ENCODE measurements at regions not wholly inside any gene's neighbourhood (a gene's known extent, or its start where the extent isn't known, plus 50 kb on each side); places are given as distances from the start of the nearest gene placed in this dataset.
A peak's percentile ranks its signal among the peaks of the same experiment; 100 is the strongest.
"Not testable (repeated sequence)": the region's sequence is repeated elsewhere in the genome, so short reads cannot be mapped to it uniquely, and the experiment has no call there.

DNA sequence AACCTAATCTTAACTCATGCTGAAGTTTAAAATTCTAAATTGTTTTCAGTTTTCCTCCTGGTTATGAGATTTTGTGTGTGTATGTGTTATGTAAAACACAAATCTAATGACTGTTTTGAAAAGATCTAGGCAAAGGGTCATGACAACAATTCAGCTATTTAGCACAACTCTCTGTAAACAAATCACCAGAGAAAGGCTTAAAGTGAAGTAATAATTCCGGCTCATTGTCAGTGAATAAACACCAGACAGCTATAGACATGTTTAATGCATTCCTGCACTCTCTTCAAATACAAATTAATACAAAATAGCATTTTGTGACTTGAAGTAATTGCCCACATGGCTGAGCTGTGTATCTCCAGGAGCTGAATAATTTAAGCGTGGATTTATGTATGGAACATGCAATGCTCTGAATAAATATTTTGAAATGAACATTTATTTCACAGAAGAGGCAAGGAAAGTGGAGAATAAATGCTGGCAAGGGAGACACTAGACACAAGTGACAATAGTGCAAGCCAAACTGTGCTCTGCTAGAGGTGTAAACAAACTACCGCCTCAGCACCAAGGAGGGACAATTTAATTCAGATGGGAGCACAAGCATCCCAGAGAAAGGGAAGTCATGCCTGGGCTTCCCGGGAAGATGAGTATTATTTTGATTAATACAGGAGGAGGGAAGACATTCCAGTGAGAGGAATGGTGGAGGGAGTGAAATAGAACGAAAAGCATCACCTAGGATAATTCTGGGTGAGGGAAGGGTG lies 133.6 kb upstream of the XPO1 start:
- DNase-seq, result no peak

DNA sequence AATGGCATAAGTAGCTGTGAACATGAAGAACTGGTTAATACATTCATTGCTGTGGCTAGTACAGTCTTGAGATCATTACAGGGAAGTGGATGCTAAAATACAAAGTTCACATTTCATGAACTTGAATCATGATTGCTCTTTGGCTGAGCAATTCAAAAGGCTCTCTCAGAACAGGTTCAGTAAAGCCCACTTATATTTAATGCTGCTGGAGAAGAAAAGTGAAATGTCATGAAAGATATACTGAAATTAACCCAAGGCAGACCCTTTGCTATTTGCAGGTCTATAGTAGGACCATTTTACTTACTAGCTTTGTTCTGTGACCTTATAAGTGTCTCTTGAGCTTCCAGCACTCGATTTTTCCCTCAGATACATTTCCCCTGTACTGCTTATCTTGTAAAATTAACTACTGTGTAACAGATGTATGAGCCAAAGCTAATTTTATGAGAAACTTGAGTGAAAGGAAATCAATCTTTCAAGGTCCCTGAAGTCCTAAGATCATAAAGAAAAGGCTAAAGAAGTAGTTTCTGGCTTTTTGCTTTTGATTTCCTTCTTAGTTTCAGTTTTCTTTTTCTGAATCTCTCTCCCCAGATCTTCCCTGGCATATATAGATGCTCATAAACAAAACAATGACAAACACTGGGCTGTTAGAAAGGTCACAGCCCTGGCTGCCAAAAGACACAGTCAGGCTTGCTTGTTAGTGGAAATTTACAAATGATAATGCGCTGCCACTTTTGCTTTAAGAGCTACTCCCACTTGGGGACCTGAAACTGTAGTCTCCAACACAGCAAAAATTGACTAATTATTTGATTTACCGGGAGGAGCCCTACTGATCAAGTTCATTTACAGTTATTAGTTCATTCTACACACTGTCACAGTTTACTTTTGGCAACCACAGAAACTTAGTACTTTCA lies 132.7 kb upstream of the XPO1 start:
- DNase-seq, result no peak

DNA sequence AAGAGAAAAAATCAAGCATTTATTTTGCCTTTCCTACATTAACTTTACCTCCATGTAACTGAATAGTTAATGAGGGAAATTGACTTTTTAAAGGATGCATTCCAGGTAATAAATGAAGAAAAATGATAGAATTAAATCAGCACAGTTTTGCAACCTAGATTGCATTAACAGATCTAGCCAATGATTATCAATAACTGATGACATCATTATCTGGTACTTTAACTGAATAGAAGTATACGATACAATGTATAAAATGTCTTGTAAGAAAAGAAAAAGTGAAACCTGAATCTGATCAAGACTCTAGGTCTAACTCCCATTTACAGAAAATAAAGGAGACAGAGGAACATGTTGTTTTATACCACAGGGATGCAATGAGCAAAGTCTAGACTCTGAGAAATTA lies 126.0 kb upstream of the XPO1 start:
- no peak for DNase-seq

DNA sequence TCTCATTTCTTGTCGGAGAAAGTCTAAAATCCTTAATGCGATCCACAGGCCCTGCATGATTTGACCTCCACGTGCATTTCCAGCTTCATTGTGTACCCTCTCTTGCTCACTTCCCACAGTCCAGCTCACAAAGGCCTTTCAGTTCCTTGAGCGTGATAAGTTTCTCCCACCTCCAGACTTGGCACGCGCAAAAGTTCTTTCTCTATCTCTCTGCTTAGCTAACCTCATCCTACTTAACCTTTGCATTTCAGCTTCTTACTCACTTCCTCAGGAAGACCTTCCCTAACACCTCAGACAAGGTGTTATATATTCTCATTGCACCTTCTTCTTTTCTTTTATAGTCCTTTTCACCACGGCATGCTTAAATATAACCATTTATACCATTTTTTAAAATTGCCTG lies 124.8 kb upstream of the XPO1 start:
- DNase-seq, result no peak

DNA sequence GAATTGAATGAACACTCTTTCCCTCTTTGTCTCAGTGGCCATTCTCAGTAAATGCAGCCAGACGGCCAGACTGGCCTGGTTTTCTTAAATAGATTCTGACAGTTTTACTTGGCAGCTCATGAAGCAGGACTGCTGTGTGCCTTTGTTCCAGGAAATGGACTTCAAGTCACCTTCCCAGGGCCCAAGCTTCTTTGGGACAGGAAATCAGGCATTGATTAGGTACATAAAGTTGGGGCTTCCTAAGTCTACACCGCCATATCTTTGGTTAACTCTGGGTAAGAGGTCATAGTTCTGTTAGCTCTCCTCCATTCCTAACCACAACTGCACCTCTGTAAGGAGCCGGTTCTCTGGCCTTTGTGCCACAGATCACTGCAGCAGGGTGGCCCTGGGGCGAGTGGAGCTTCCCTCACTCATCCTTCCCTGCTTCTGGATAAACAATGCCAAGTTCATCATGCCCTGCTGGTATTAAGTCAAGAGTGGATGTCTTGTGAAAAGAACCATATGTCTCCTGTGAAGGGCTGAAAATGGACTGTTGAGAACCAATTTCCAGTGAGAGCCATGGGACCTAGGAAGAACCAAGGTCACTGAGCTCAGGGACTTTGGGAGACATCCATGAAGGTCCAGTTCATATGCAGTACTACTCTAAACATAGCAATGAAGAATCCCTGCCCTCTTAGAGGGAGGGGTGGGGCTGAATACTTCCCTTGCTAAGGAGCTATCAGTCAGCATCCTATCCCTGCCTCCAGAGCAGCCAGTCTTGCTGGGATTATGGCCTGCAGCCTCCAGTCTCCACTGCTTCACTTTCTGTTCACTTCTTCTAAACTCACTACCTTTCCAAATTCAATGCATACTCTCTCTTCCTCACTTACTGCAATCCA lies 122.6 kb upstream of the XPO1 start:
- no peak for DNase-seq

DNA sequence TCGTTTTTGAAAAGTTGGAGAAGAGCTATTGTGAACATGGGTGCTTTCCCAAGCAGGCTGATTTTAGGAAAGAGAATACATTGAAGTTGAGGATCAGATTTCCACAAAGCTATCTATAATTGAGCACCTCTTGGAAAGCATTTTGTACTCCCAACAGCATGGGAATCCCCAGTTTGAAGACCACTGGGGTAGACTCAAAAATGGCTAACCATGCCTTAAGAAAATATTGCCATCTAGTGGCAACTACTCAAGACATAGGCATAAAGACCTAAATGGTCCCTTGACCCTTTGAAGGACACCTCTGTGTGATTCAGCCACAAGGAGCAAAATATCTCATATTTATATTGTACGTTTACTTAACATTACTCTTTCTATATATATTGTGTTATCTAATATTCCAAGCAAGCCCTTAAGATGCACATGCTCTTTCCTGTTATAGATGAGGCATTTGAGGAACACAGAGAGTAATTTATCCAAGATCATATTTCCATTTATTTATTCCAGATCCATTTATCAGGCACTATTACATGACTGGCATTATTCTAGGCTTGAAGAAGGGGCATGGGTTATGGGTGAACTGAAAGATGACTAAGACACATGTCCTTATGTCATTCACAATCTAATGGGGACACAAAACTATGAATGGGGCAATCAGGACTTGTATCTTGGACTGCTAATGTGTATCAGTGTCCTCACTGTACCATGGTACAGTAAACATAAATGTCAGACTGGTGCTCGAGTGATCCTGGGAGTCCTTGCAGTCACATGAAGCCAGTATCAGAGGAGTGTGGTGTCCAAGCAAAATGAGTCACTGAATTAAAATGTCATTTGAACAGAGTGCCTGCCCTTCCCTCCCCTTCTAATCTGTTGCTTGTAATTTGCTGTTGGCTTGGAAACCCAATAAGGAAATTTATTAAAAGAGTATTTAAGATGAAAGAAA lies 121.0 kb upstream of the XPO1 start:
- peak; percentile 42 for DNase-seq

DNA sequence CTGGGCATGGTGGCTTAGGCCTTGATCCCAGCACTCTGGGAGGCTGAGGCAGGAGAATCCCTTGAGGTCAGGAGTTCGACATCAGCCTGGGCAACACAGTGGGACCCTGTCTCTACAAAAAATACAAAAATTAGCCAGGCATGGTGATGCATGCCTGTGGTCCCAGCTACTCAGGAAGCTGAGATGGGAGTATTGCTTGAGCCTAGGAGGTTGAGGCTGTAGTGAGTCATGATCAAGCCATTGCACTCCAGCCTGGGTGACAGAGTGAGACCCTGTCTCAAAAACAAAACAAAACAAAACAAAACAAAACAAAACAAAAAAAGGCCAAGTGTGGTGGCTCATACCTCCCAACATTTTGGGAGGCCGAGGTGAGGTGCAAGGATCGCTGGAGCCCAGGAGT lies 111.8 kb upstream of the XPO1 start:
- not testable (repeated sequence) for DNase-seq

DNA sequence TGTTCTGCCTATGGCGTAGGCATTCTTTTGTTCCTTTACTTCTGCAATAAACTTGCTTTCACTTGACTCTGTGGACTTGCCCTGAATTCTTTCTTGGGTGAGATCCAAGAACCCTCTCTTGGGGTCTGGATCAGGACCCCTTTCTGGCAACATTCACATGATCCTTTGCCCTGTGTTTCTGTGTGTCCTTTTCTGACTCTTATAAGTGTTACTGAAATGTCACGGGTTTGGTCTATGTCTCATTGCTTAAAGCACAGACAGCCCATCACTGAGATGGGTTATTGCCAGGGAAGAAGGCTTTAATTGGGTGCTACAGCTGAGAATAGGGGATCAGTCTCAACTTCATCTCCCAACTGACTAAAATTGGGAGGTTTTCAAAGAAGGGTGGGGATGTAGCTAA lies 110.9 kb upstream of the XPO1 start:
- DNase-seq, result no peak

DNA sequence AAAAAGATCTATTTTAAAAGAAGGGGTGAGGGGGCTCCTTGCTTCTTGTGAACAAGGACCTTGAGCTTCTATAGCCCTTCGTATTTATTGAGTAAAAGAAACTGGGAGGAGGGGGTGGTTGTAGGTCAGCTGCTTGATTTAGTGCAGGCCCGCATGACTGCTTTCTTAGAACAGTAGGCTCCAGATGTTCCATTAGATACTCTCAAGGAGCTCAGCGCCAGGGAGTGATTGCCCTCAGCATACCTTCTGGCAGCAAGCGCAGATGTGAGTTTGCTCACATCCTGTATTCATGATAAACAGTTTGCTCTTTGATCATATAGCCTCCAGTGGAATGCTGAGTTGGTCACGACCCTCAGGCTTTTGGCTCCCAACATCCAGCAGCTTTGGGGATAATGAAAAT lies 108.9 kb upstream of the XPO1 start:
- no peak for DNase-seq

DNA sequence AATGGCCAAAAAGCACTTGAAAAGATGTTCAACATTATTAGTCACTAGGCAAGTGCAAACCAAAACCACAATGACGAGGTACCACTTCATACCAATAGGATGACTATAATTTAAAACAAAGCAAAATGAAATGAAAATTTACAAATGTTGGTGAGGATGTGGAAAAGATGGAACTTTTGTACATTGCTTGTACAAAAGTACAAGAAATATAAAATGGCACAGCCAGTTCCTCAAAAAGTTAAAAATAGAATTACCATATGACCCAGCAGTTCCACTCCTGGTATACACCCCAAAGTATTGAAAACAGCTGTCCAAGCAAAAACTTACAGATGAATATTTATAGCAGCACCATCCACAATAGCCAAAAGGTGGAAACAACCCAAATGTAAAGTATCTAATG lies 107.8 kb upstream of the XPO1 start:
- DNase-seq, result peak; percentile 83

DNA sequence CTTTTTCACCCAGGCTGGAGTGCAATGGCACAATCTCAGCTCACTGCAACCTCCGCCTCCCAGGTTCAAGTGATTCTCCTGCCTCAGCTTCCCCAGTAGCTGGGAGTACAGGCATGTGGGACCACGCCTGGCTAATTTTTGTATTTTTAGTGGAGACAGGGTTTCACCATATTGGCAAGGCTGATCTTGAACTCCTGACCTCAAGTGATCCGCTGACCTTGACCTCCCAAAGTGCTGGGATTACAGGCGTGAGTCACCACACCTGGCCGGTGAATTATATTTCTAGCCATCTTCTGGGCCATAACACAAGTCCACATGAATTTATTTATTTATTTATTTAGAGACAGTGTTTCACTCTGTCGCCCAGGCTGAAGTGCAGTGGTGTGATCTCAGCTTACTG lies 105.0 kb upstream of the XPO1 start:
- not testable (repeated sequence) for DNase-seq

DNA sequence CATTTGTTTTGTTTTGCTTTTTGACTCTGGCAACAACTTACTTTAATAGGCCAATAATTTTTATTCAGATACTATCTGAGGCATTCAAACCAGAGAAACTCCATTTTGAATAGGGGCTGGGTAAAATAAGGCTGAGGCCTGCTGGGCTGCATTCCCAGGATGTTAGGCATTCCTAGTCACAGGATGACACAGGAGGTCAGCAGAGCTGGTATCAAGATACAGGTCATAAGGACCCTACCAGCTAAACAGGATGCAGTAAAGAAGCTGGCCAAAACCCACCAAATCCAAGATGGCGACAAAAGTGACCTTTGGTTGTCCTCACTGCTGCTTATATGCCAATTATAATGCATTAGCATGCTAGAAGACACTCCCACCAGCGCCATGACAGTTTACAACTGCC lies 102.2 kb upstream of the XPO1 start:
- peak; percentile 3 for DNase-seq

DNA sequence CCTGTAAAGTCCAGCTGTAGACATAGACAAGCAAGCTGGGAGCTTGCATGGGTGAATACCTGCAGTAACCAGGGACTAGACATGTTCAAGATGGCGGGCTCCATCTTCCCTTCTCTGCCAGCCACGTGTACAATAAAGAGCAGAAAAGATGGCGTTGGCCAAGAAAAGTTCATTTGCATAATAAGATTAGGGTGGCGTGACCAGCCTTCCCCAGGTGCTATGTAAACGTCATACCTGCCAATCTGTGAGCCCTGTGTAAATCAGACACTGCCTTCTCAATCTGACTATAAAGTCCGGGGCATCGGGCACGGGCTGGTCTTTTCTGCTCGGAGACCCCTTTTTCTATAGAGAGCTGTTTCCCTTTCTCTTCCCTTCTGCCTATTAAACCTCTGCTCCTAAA lies 101.6 kb upstream of the XPO1 start:
- DNase-seq, result no peak

DNA sequence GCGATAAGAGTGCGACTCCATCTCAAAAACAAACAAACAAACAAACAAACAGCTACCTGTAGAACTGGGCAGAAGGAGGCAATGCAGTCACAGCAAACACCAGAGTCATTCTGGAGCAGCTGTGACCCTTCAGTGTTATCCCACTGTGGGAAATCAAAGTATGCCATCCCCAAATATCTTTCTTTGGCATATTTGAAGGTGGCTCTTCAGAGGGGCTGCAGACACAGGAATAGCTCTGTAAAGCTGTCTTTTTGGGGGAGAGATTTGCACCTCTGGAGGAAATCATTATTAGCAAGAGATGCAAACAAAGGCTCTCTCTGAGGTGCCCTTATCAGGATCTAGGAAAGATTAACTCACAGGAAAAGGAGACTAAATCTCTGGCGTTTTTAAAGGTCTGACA lies 98.5 kb upstream of the XPO1 start:
- DNase-seq, result no peak

DNA sequence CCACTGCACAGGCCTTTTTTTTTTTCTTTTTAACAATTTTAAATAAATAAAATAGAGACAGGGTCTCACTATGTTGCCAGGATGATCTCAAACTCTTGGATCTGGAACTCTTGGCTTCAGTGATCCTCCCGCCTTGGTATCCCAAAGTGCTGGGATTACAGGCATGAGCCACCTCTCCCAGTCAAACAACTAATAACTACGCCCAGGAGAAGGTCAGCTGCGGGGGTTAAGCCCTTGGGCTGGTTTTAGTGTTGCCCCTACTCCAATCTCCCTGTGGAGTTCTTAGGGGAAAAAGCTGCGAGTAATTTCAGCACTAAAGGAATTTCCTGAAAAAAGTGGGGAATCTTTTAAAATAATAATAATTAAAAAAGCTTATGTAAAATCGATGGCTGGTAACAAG lies 96.4 kb upstream of the XPO1 start:
- no peak for DNase-seq

DNA sequence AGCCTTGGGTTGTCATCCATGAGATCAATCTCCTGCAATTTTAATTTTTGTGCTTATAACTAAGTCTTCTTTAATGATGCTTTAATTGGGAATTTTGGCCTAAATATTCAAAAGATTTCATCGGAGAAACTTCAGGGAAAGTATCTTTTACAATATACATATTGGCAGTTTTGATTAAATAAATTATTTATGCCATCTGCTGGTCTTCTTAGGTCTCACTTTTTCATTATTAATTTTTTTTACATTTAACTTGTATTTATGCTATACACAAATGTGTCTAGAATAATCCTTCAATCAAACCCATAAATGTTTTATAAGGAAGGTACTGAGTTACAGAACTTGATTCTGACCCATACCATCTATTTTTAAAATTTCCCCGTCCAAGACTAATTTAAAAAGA lies 95.1 kb upstream of the XPO1 start:
- DNase-seq, result no peak

DNA sequence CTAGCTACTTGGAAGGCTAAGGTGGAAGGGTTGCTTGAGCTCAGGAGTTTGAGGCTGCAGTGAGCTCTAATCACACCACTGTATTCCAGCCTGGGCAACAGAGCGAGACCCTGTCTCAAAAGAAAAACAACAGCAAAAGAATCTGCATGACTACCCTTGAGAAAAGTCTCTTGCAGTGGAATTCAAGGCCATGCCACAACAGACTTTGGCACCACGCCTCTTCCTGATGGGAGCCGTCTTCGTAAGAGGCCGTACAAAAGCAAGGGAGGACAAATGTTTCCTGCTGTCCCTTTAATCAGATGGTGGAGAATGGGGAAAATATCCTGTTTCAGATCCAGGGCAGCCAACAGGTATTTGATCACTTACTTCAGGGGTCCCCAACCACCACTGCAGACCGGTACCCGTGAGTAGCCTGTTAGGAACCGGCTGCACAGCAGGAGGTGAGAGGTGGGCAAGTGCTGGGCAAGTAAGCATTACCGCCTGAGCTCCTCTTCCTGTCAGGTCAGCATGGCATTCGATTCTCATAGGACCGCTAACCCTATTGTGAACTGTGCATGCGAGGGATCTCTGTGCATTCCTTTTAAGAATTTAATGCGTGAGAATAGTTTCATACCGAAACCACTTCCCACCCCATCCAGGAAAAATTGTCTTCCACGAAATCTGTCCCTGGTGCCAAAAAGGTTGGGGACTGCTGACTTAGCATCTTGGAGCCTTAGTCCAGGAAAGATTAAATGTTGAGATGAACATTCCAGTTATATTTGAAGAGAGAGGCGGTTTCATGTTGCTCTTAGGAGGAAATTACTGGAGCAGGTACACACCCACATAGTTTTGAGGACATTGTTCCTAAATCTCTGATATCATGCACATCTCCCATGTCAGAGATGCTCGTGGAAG lies 94.4 kb upstream of the XPO1 start:
- peak; percentile 9 for DNase-seq

DNA sequence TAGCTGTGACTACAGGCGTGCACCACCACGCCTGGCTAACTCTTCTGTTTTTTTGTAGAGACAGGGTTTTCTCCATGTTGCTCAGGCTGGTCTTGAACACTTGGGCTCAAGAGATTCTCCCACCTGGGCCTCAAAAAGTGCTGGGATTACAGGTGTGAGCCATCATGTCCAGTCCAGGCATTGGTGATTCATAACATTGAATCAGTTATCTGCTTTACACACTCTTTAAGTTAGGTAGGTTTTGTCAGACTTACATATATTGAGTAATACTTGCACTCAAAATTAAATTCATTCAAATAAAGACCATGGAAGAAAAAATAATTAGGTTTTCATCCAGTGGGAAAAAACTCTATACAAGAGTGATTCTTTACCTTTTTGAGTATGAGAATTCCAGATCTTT lies 93.2 kb upstream of the XPO1 start:
- DNase-seq, result no peak

DNA sequence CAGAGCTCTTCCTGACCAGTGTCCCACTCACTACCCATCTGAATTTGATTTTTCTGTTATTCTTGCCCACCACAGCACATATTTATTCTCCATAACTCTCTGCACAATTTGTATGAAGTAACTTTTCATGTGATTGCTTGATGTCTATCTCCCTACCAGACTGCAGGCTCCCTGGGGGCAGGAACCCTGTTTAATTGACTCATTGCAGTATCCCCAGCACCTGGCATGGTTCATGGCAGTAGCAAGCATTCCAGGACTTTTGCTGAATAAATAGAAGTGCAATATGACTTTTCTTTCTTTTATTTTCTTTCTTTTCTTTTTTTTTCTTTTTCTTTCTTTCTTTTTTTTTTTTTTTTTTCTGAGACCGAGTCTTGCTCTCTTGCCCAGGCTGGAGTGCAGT lies 88.7 kb upstream of the XPO1 start:
- DNase-seq, result no peak

DNA sequence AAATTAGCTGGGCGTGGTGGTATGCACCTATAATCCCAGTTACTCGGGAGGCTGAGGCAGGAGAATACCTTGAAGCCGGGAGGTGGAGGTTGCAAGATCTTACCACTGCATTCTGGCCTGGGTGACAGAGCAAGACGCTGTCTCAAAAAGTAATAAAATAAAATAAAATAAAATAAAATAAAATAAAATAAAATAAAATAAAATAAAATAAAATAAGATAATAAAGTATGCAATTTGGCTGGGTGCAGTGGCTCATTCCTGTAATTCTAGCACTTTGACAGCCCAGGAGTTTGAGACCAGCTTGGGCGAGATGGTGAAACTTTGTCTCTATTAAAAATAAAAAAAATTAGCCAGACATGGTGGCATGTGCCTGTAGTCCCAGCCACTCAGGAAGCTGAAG lies 85.6 kb upstream of the XPO1 start:
- DNase-seq, result no peak
